Endothelial cell (in vitro differentiated cells): ENCODE measurements at regions not wholly inside any gene's neighbourhood (a gene's known extent, or its start where the extent isn't known, plus 50 kb on each side); places are given as distances from the start of the nearest gene placed in this dataset.

Experiments used
- DNase-seq: peaks from one replicate; pipeline ENCODE4 v3.0.0; 2021; ENCODE audit warnings: low spot score
- H3K27ac Mint-ChIP-seq: one replicate; pipeline ENCODE4 v1.8.0; 2021; ENCODE audit warnings: mixed read lengths, inconsistent platforms; ENCODE audit not compliant: unreplicated experiment
- H3K27me3 Mint-ChIP-seq: one replicate; pipeline ENCODE4 v1.8.0; 2021; ENCODE audit warnings: mild to moderate bottlenecking, moderate library complexity, mixed read lengths, inconsistent platforms; ENCODE audit not compliant: unreplicated experiment
- H3K36me3 Mint-ChIP-seq: one replicate; pipeline ENCODE4 v1.8.0; 2021; ENCODE audit warnings: mild to moderate bottlenecking, low read depth, mixed read lengths, inconsistent platforms; ENCODE audit not compliant: unreplicated experiment
- H3K4me1 Mint-ChIP-seq: one replicate; pipeline ENCODE4 v1.8.0; 2021; ENCODE audit warnings: mild to moderate bottlenecking, mixed read lengths, inconsistent platforms; ENCODE audit not compliant: unreplicated experiment
- H3K4me3 Mint-ChIP-seq: one replicate; pipeline ENCODE4 v1.8.0; 2021; ENCODE audit warnings: mild to moderate bottlenecking, mixed read lengths, inconsistent platforms; ENCODE audit not compliant: unreplicated experiment
- H3K9me3 Mint-ChIP-seq: one replicate; pipeline ENCODE4 v1.8.0; 2021; ENCODE audit warnings: mixed read lengths, inconsistent platforms; ENCODE audit not compliant: unreplicated experiment
- CTCF ChIP-seq: fragments of 200-600 bp; sonication (generic); IDR thresholded peaks from one replicate; pipeline ENCODE4 v1.5.0; 2021; ENCODE audit warnings: antibody characterized with exemption; ENCODE audit not compliant: unreplicated experiment

GRCh38 chr3:191968299-191968698, 507.3 kb downstream of the PYDC2 start:
- no peaks in the 10 kb centered on the region for H3K36me3 Mint-ChIP-seq
- no peak overlapping the region for H3K4me3 Mint-ChIP-seq
- peaks cover 3% of the 10 kb centered on the region for H3K4me1 Mint-ChIP-seq
- no peaks in the 10 kb centered on the region for H3K27me3 Mint-ChIP-seq
- H3K9me3 Mint-ChIP-seq, result no peaks in the 10 kb centered on the region
- no peak for DNase-seq
- no peak for TF ChIP-seq CTCF
- no peak overlapping the region for H3K27ac Mint-ChIP-seq

- Mint-ChIP-seq H3K4me1 (no peaks in the 10 kb centered on the region), H3K9me3 (no peaks in the 10 kb centered on the region), H3K27me3 (no peaks in the 10 kb centered on the region), H3K36me3 (no peaks in the 10 kb centered on the region), H3K27ac (no peak overlapping the region), H3K4me3 (no peak overlapping the region)
- DNase-seq, result no peak
- no peak for TF ChIP-seq CTCF
Observed at GRCh38 chr3:191972714-191973398, 511.9 kb downstream of the PYDC2 start.

GRCh38 chr3:191973820-191974219, 512.9 kb downstream of the PYDC2 start:
- no peaks in the 10 kb centered on the region for H3K36me3 Mint-ChIP-seq
- no peak for TF ChIP-seq CTCF
- no peaks in the 10 kb centered on the region for H3K4me1 Mint-ChIP-seq
- no peak overlapping the region for H3K27ac Mint-ChIP-seq
- H3K9me3 Mint-ChIP-seq, result no peaks in the 10 kb centered on the region
- H3K27me3 Mint-ChIP-seq, result no peaks in the 10 kb centered on the region
- DNase-seq, result no peak
- H3K4me3 Mint-ChIP-seq, result no peak overlapping the region

GRCh38 chr3:191975936-191976335, 515.0 kb downstream of the PYDC2 start:
- H3K4me3 Mint-ChIP-seq, result no peak overlapping the region
- H3K4me1 Mint-ChIP-seq, result no peaks in the 10 kb centered on the region
- no peak for DNase-seq
- H3K27me3 Mint-ChIP-seq, result no peaks in the 10 kb centered on the region
- no peak for TF ChIP-seq CTCF
- H3K36me3 Mint-ChIP-seq, result no peaks in the 10 kb centered on the region
- H3K27ac Mint-ChIP-seq, result no peak overlapping the region
- H3K9me3 Mint-ChIP-seq, result no peaks in the 10 kb centered on the region

- Mint-ChIP-seq H3K36me3 (no peaks in the 10 kb centered on the region), H3K9me3 (no peaks in the 10 kb centered on the region), H3K4me1 (no peaks in the 10 kb centered on the region), H3K4me3 (no peak overlapping the region), H3K27ac (no peak overlapping the region), H3K27me3 (no peaks in the 10 kb centered on the region)
- TF ChIP-seq CTCF, result no peak
- DNase-seq, result no peak
Observed at GRCh38 chr3:191980443-191980842, 519.5 kb downstream of the PYDC2 start.
